ENCODE measurements at regions not wholly inside any gene's neighbourhood (a gene's known extent, or its start where the extent isn't known, plus 50 kb on each side); places are given as distances from the start of the nearest gene placed in this dataset.

DNA sequence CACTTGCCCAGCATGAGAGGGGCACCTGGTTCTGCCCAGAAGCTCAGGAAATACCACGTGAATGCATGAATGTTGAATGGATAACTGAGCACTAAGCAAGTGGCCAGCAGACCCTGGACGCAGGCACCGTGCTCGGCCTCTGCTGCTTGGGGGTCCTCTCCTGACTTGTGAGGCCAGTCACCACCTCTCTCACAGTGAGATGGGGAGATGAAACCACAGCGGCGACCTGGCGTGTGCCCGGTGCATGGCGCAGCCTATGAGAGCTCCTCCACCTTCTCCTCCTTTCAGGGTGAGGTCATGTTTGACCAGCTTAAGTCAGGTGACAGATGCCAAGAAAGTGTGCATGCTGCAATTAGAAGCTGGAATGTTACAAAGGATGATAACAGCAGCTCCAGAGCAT, 75.5 kb downstream of the HMX1 start:
- H2AFZ ChIP-seq (ENCODE audit: insufficient read depth, low read depth, low read length, poor library complexity, severe bottlenecking) = no peak overlapping the region
- Mint-ChIP-seq H3K4me1 (no peaks in the 10 kb centered on the region), H3K27me3 (ENCODE audit: low read depth in 3 of 3) (peaks cover 0 to 3% (median 2%) of the 10 kb centered on the region in 3 donors), H3K4me3 (no peak overlapping the region), H3K36me3 (no peaks in the 10 kb centered on the region), H3K27ac (no peak overlapping the region), H3K9me3 (no peaks in the 10 kb centered on the region)
- H3K4me2 ChIP-seq (replicated peaks; ENCODE audit: extremely low read depth, low read length, poor library complexity, severe bottlenecking) = no peak overlapping the region
- no peaks in the 10 kb centered on the region for H3K27me3 ChIP-seq (ENCODE audit: control insufficient read depth in 2 of 2, insufficient read depth in 2 of 2, low read length in 2 of 2)
- no peaks in the 10 kb centered on the region for H3K9me3 ChIP-seq (replicated peaks in 1 of 2; ENCODE audit: control insufficient read depth in 1 of 2, insufficient read depth in 1 of 2, low read length in 2 of 2)
- no peaks in the 10 kb centered on the region for H4K20me1 ChIP-seq (ENCODE audit: insufficient read depth, low read length)
- 91% methylated on average over 4 of the region's 9 CpGs for WGBS (ENCODE audit: insufficient coverage)
- H3K9ac ChIP-seq (ENCODE audit: insufficient read depth, low read length, poor library complexity, severe bottlenecking) = no peak overlapping the region
- H3K36me3 ChIP-seq (replicated peaks in 1 of 2; ENCODE audit: control insufficient read depth in 1 of 2, insufficient read depth in 2 of 2, low read length in 2 of 2) = no peaks in the 10 kb centered on the region
- H3K4me1 ChIP-seq (ENCODE audit: control insufficient read depth in 1 of 2, insufficient read depth in 2 of 2, low read length in 2 of 2) = no peaks in the 10 kb centered on the region
- no peak for DNase-seq
- no peak overlapping the region for H3K27ac ChIP-seq (ENCODE audit: low read depth in 1 of 2, low read length in 2 of 2)
- no peak overlapping the region for H3K4me3 ChIP-seq (replicated peaks in 1 of 3; ENCODE audit: low read depth in 2 of 3, low read length in 3 of 3)
- H3K79me2 ChIP-seq (ENCODE audit: insufficient read depth, low read length) = no peaks in the 10 kb centered on the region
- intact Hi-C loops (cut with micrococcal nuclease) = no loop called here
- TF ChIP-seq, protein P1, sequence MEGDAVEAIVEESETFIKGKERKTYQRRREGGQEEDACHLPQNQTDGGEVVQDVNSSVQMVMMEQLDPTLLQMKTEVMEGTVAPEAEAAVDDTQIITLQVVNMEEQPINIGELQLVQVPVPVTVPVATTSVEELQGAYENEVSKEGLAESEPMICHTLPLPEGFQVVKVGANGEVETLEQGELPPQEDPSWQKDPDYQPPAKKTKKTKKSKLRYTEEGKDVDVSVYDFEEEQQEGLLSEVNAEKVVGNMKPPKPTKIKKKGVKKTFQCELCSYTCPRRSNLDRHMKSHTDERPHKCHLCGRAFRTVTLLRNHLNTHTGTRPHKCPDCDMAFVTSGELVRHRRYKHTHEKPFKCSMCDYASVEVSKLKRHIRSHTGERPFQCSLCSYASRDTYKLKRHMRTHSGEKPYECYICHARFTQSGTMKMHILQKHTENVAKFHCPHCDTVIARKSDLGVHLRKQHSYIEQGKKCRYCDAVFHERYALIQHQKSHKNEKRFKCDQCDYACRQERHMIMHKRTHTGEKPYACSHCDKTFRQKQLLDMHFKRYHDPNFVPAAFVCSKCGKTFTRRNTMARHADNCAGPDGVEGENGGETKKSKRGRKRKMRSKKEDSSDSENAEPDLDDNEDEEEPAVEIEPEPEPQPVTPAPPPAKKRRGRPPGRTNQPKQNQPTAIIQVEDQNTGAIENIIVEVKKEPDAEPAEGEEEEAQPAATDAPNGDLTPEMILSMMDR (IDR thresholded peaks at IDR 0.05) = no peak

DNA sequence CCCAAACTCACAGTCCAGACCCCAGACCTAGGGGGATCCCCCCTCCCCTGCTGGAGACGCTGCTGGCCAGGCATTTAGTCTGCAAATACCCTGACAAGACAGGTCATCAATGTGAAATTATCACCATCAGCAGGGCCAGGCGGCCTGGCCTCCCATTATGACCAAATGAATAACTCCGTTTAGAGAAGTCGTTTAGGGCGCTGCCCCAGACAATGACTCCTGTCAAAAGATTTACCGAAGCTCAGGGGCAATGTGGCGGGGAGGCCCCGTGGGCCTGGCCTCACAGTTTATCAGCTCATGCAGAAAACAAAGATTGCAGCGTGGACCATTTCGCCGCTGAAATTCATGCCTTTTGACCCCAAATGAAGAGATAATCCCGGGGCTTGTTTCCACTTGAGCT, 76.5 kb downstream of the HMX1 start:
- no peaks in the 10 kb centered on the region for H4K20me1 ChIP-seq (ENCODE audit: insufficient read depth, low read length)
- no peak overlapping the region for H2AFZ ChIP-seq (ENCODE audit: insufficient read depth, low read depth, low read length, poor library complexity, severe bottlenecking)
- 91% methylated on average over 12 of the region's 12 CpGs for WGBS (ENCODE audit: insufficient coverage)
- no peaks in the 10 kb centered on the region for H3K36me3 ChIP-seq (replicated peaks in 1 of 2; ENCODE audit: control insufficient read depth in 1 of 2, insufficient read depth in 2 of 2, low read length in 2 of 2)
- H3K9me3 ChIP-seq (replicated peaks in 1 of 2; ENCODE audit: control insufficient read depth in 1 of 2, insufficient read depth in 1 of 2, low read length in 2 of 2) = no peaks in the 10 kb centered on the region
- DNase-seq = no peak
- TF ChIP-seq, protein P1 (IDR thresholded peaks at IDR 0.05) = no peak
- H3K27ac Mint-ChIP-seq = no peak overlapping the region
- H3K4me1 ChIP-seq (ENCODE audit: control insufficient read depth in 1 of 2, insufficient read depth in 2 of 2, low read length in 2 of 2) = no peaks in the 10 kb centered on the region
- H3K9me3 Mint-ChIP-seq = no peaks in the 10 kb centered on the region
- no peak overlapping the region for H3K4me3 Mint-ChIP-seq
- no peaks in the 10 kb centered on the region for H3K79me2 ChIP-seq (ENCODE audit: insufficient read depth, low read length)
- H3K4me1 Mint-ChIP-seq = no peaks in the 10 kb centered on the region
- no peaks in the 10 kb centered on the region for H3K27me3 ChIP-seq (ENCODE audit: control insufficient read depth in 2 of 2, insufficient read depth in 2 of 2, low read length in 2 of 2)
- intact Hi-C loops (cut with micrococcal nuclease) = no loop called here
- H3K27me3 Mint-ChIP-seq (ENCODE audit: low read depth in 3 of 3) = peaks cover 0 to 3% (median 2%) of the 10 kb centered on the region in 3 donors
- H3K4me3 ChIP-seq (replicated peaks in 1 of 3; ENCODE audit: low read depth in 2 of 3, low read length in 3 of 3) = no peak overlapping the region
- H3K36me3 Mint-ChIP-seq = no peaks in the 10 kb centered on the region
- no peak overlapping the region for H3K9ac ChIP-seq (ENCODE audit: insufficient read depth, low read length, poor library complexity, severe bottlenecking)
- no peak overlapping the region for H3K4me2 ChIP-seq (replicated peaks; ENCODE audit: extremely low read depth, low read length, poor library complexity, severe bottlenecking)
- H3K27ac ChIP-seq (ENCODE audit: low read depth in 1 of 2, low read length in 2 of 2) = no peak overlapping the region
